ENCODE measurements at regions not wholly inside any gene's neighbourhood (a gene's known extent, or its start where the extent isn't known, plus 50 kb on each side); places are given as distances from the start of the nearest gene placed in this dataset.

GRCh38 chr2:16119741-16120140, 179.4 kb downstream of the MYCN start:
- TF ChIP-seq ARNT (IDR thresholded peaks at IDR 0.05) (no peak), FOXM1 (IDR thresholded peaks at IDR 0.05; ENCODE audit: borderline replicate concordance) (no peak), SP1 (IDR thresholded peaks at IDR 0.05) (no peak), LEF1 (IDR thresholded peaks at IDR 0.05; ENCODE audit: borderline replicate concordance) (no peak), NFRKB (IDR thresholded peaks at IDR 0.05) (no peak), FOXA1 (IDR thresholded peaks at IDR 0.05) (no peak), TARDBP (IDR thresholded peaks at IDR 0.05) (no peak), BHLHE40 (IDR thresholded peaks at IDR 0.05; ENCODE audit: borderline replicate concordance) (no peak), FOXK2 (IDR thresholded peaks at IDR 0.05) (no peak), ELF4 (IDR thresholded peaks at IDR 0.05) (no peak), ZNF384 (IDR thresholded peaks at IDR 0.05) (no peak), SUZ12 (IDR thresholded peaks at IDR 0.05) (no peak), L3MBTL2 (conservative IDR thresholded peaks at IDR 0.05) (no peak)
